22Rv1 (cell line): ENCODE measurements at regions not wholly inside any gene's neighbourhood (a gene's known extent, or its start where the extent isn't known, plus 50 kb on each side); places are given as distances from the start of the nearest gene placed in this dataset.
"Not testable (repeated sequence)": the region's sequence is repeated elsewhere in the genome, so short reads cannot be mapped to it uniquely, and the experiment has no call there.

Source experiments
- H3K27ac ChIP-seq: fragments of 450-650 bp; 2 replicates; pipeline ENCODE4 v1.5.1; 2017
- ZFX ChIP-seq: fragments of 450-650 bp; IDR thresholded peaks from 2 replicates; pipeline ENCODE4 v1.6.1; 2017; ENCODE audit warnings: antibody characterized with exemption, borderline replicate concordance
- TF ChIP-seq, protein P1 (sequence below): fragments of 450-650 bp; IDR thresholded peaks from 2 replicates; pipeline ENCODE4 v1.5.1; 2017; ENCODE audit warnings: mild to moderate bottlenecking

- no peak for TF ChIP-seq ZFX
- TF ChIP-seq, protein P1, sequence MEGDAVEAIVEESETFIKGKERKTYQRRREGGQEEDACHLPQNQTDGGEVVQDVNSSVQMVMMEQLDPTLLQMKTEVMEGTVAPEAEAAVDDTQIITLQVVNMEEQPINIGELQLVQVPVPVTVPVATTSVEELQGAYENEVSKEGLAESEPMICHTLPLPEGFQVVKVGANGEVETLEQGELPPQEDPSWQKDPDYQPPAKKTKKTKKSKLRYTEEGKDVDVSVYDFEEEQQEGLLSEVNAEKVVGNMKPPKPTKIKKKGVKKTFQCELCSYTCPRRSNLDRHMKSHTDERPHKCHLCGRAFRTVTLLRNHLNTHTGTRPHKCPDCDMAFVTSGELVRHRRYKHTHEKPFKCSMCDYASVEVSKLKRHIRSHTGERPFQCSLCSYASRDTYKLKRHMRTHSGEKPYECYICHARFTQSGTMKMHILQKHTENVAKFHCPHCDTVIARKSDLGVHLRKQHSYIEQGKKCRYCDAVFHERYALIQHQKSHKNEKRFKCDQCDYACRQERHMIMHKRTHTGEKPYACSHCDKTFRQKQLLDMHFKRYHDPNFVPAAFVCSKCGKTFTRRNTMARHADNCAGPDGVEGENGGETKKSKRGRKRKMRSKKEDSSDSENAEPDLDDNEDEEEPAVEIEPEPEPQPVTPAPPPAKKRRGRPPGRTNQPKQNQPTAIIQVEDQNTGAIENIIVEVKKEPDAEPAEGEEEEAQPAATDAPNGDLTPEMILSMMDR, result no peak
- H3K27ac ChIP-seq, result no peak overlapping the region
These were observed 406.4 kb upstream of the NPAP1 start for GRCh38 chr15:24269166-24269571.

DNA sequence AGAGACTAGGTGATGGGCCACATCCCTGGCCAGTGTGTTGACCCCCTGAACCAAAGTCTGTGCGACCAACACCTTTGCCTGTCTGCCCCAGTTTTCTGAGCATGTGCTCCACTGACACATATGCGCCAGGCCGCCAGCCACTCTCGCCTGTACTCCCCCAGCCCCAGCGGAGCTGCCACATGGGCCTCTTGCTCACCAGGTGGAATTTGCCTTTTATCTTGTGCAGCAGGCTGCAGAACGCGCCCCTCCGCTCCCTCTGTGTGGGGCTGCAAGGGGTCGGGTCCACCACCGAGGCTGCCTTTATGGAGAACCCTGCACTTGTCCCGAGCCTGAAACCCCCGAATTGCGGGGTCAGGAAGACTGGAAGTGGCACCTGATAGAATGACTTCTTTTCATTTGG is 405.7 kb upstream of the NPAP1 start:
- no peak overlapping the region for H3K27ac ChIP-seq
- TF ChIP-seq ZFX, result no peak

GRCh38 chr15:24271496-24272244 is 403.9 kb upstream of the NPAP1 start:
- not testable (repeated sequence) for H3K27ac ChIP-seq

DNA sequence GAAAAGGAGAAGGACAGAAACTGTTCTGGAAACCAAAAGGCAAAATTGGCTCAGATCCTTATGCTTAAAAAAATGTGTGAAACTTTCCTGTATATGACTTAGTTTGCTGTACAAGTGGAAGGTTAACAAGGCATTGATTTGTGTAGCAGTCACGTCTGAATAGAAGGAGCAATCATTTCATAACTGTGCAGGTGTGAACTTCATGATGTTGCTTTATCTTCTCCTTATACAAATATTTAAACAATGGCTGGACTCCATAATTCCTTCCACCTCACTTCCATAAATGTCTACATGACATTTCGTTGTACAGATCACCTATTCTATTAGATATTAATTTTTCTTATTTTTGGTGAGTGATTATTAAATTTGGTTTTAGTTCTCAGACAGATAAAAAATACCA is 382.7 kb upstream of the NPAP1 start:
- H3K27ac ChIP-seq, result no peak overlapping the region
- TF ChIP-seq, protein P1, result no peak
- no peak for TF ChIP-seq ZFX

GRCh38 chr15:24300804-24301368 is 374.7 kb upstream of the NPAP1 start:
- not testable (repeated sequence) for H3K27ac ChIP-seq

GRCh38 chr15:24301999-24302398 is 373.6 kb upstream of the NPAP1 start:
- H3K27ac ChIP-seq, result not testable (repeated sequence)

DNA sequence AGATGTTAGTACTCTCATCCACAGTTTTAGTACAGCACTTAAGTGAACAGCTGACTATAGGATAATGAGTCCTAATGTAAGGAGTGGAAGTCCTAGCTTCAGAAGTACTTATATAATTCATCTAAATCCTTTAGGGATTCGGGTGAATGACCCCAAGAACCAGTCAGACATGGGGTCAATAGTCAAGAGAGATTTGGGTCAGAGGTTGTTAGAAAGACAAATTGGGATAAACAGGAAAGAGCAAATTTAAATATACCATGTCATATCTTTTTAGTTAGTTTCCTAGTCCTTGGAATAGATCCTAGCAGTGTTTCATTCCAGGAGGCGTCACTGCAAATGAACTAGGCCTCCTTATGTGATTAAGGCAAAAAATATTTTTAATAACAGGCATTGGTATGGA is 370.8 kb upstream of the NPAP1 start:
- H3K27ac ChIP-seq, result not testable (repeated sequence)

DNA sequence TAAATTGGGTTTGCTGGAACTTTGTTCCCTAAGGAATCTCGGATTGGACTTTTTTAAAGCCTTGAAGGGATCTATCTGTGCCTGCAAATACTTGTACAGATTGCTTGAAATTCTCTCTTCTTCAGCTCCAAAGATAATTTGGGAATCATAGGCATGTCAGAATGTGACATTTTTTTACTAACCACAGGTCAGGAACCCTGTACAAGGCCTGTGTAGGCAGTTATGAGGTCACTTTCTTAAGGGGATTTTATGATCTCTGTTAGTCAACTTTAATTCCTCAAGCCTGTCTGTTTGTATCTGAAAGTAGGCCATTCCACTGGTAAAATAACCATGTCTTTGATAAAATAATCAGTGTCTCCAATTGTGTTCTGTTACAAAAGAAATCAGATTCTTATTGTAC is 369.9 kb upstream of the NPAP1 start:
- not testable (repeated sequence) for H3K27ac ChIP-seq

GRCh38 chr15:24309700-24310099 is 365.9 kb upstream of the NPAP1 start:
- H3K27ac ChIP-seq, result not testable (repeated sequence)

GRCh38 chr15:24311692-24312091 is 363.9 kb upstream of the NPAP1 start:
- H3K27ac ChIP-seq, result not testable (repeated sequence)

- H3K27ac ChIP-seq, result not testable (repeated sequence)
These were observed 359.2 kb upstream of the NPAP1 start for GRCh38 chr15:24316326-24316725.

GRCh38 chr15:24318981-24319380 is 356.6 kb upstream of the NPAP1 start:
- no peak for TF ChIP-seq ZFX
- TF ChIP-seq, protein P1, result no peak
- H3K27ac ChIP-seq, result no peak overlapping the region

- H3K27ac ChIP-seq, result not testable (repeated sequence)
These were observed 351.5 kb upstream of the NPAP1 start for GRCh38 chr15:24324096-24324495.

DNA sequence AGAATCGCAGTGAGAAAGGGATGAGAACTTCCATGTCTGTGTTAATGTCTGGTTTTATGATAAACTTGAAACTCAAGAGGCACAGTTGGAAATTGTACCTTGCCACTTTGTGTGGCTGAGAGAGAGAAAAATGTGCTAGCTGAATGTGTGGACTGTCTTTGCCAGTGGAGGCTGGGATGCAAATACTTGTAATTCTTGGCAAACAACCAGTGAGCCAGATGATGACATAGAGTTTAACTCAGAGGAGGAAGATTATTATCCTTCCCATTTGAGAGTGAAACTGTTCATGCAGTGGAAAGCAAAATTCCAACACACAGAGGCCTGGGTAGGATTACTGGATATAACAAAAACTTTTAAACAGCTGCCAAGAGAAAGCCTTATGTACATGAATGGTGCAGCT is 349.1 kb upstream of the NPAP1 start:
- H3K27ac ChIP-seq, result not testable (repeated sequence)

GRCh38 chr15:24331964-24332363 is 343.6 kb upstream of the NPAP1 start:
- not testable (repeated sequence) for H3K27ac ChIP-seq

DNA sequence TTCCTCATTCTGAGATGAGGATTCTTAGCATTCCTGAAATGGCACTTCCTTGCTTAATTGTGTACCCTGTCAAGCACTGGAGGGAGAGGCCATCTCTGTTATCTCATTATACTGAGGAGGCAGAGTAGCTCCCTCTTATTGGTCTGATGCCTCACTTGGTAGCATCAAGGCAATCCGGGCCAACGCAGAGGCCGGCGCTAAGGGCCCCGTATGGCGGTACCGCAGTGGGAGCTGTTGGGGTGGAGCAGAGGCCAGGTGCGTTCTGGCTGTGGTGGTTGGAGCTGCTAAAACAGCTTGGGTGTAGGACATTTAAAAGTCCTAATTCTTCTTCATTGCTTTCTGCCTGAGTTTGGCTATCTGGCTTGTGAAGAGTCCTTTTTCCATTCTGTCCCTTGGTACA is 333.7 kb upstream of the NPAP1 start:
- not testable (repeated sequence) for H3K27ac ChIP-seq

GRCh38 chr15:24352777-24353176 is 322.8 kb upstream of the NPAP1 start:
- not testable (repeated sequence) for H3K27ac ChIP-seq

DNA sequence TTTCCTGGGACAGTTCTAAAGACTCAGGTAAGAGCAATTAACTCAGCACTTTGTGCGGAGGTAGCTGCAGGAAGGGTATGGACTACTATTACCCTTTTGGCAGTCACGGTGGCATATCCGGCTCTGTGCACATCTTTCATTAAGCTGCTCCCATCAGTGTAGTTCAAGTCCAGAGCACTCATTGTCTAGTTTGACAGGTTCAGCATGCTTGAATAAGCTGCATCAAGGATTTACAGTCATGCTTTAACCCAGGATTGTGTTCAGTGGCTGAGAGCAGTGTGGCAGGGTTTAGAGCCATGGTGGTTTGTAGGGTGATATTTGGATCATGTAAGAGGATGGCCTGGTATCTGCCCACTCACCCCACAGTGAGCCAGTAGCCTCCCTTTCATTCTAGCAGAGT is 294.5 kb upstream of the NPAP1 start:
- H3K27ac ChIP-seq, result not testable (repeated sequence)

DNA sequence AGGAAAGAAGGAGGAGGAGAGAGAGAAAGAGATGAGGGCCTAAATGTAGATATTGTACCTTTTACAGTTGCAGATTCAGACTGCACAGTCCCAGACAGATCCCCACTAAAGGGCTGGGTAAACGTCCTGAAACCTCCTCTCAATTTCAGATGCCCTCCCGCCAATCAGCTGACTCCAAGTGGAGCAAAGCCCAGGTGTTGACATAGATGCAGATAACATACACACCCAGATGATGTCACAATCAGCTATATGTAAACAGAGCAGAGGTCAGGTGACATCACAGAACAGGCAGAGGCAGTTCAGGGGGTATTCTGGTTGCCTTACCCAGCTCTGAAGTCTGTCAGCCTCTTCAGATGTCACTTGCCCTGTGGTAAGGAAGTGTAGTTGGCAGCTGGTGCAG is 290.3 kb upstream of the NPAP1 start:
- H3K27ac ChIP-seq, result not testable (repeated sequence)
